ENCODE measurements at regions not wholly inside any gene's neighbourhood (a gene's known extent, or its start where the extent isn't known, plus 50 kb on each side); places are given as distances from the start of the nearest gene placed in this dataset.

GRCh38 chr1:87612956-87613355, 284.3 kb downstream of the LMO4 start:
- TF ChIP-seq EZH2 (IDR thresholded peaks at IDR 0.05; ENCODE audit: borderline replicate concordance, low read length) (no peak), CTCF (IDR thresholded peaks at IDR 0.05; ENCODE audit: low read length) (no peak)
- no peaks in the 10 kb centered on the region for H3K9me3 ChIP-seq (ENCODE audit: low read length)
- H3K4me1 ChIP-seq (ENCODE audit: insufficient read depth, low read length, severe bottlenecking) = no peaks in the 10 kb centered on the region
- no peaks in the 10 kb centered on the region for H3K27me3 ChIP-seq (ENCODE audit: insufficient read depth, low read length)
- no peaks in the 10 kb centered on the region for H3K36me3 ChIP-seq (ENCODE audit: insufficient read depth, low read length)
- H3K79me2 ChIP-seq (ENCODE audit: insufficient read depth, low read length) = no peaks in the 10 kb centered on the region
- no peaks in the 10 kb centered on the region for H3K9me2 ChIP-seq (ENCODE audit: low read depth, low read length)
- H4K20me1 ChIP-seq (ENCODE audit: insufficient read depth, low read length) = no peaks in the 10 kb centered on the region
- H3F3A ChIP-seq (ENCODE audit: insufficient read depth, low read length) = no peaks in the 10 kb centered on the region
- no peak overlapping the region for H3K4me3 ChIP-seq (ENCODE audit: low read depth, low read length, poor library complexity, severe bottlenecking)
- H3K4me2 ChIP-seq (ENCODE audit: low read length) = no peak overlapping the region
- H2AFZ ChIP-seq (ENCODE audit: low read length) = no peak overlapping the region
- no peak overlapping the region for H3K27ac ChIP-seq (ENCODE audit: low read depth, low read length, poor library complexity, severe bottlenecking)
- H3K9ac ChIP-seq (ENCODE audit: low read length) = no peak overlapping the region

GRCh38 chr1:87615491-87615890, 286.8 kb downstream of the LMO4 start:
- no peak overlapping the region for H3K4me2 ChIP-seq (ENCODE audit: low read length)
- H3K27ac ChIP-seq (ENCODE audit: low read depth, low read length, poor library complexity, severe bottlenecking) = no peak overlapping the region
- H3K36me3 ChIP-seq (ENCODE audit: insufficient read depth, low read length) = no peaks in the 10 kb centered on the region
- no peaks in the 10 kb centered on the region for H3K9me2 ChIP-seq (ENCODE audit: low read depth, low read length)
- H2AFZ ChIP-seq (ENCODE audit: low read length) = no peak overlapping the region
- no peaks in the 10 kb centered on the region for H4K20me1 ChIP-seq (ENCODE audit: insufficient read depth, low read length)
- H3K27me3 ChIP-seq (ENCODE audit: insufficient read depth, low read length) = no peaks in the 10 kb centered on the region
- H3K4me1 ChIP-seq (ENCODE audit: insufficient read depth, low read length, severe bottlenecking) = no peaks in the 10 kb centered on the region
- H3K9ac ChIP-seq (ENCODE audit: low read length) = no peak overlapping the region
- 0 out of 2 replicates have a peak, but pooled peaks cover 2% of the 10 kb centered on the region for H3K9me3 ChIP-seq (ENCODE audit: low read length)
- no peaks in the 10 kb centered on the region for H3F3A ChIP-seq (ENCODE audit: insufficient read depth, low read length)
- no peak overlapping the region for H3K4me3 ChIP-seq (ENCODE audit: low read depth, low read length, poor library complexity, severe bottlenecking)
- H3K79me2 ChIP-seq (ENCODE audit: insufficient read depth, low read length) = no peaks in the 10 kb centered on the region
- no peak for TF ChIP-seq EZH2 (IDR thresholded peaks at IDR 0.05; ENCODE audit: borderline replicate concordance, low read length)

- no peaks in the 10 kb centered on the region for H3K4me1 ChIP-seq (ENCODE audit: insufficient read depth, low read length, severe bottlenecking)
- H3K9me3 ChIP-seq (ENCODE audit: low read length) = 0 out of 2 replicates have a peak, but pooled peaks cover 2% of the 10 kb centered on the region
- H3K4me3 ChIP-seq (ENCODE audit: low read depth, low read length, poor library complexity, severe bottlenecking) = no peak overlapping the region
- H3K9ac ChIP-seq (ENCODE audit: low read length) = no peak overlapping the region
- H3F3A ChIP-seq (ENCODE audit: insufficient read depth, low read length) = no peaks in the 10 kb centered on the region
- no peaks in the 10 kb centered on the region for H3K79me2 ChIP-seq (ENCODE audit: insufficient read depth, low read length)
- no peaks in the 10 kb centered on the region for H3K9me2 ChIP-seq (ENCODE audit: low read depth, low read length)
- no peak overlapping the region for H3K4me2 ChIP-seq (ENCODE audit: low read length)
- H3K27me3 ChIP-seq (ENCODE audit: insufficient read depth, low read length) = no peaks in the 10 kb centered on the region
- no peak for TF ChIP-seq CTCF (IDR thresholded peaks at IDR 0.05; ENCODE audit: low read length)
- no peak for TF ChIP-seq EZH2 (IDR thresholded peaks at IDR 0.05; ENCODE audit: borderline replicate concordance, low read length)
- H4K20me1 ChIP-seq (ENCODE audit: insufficient read depth, low read length) = no peaks in the 10 kb centered on the region
- H2AFZ ChIP-seq (ENCODE audit: low read length) = no peak overlapping the region
- no peaks in the 10 kb centered on the region for H3K36me3 ChIP-seq (ENCODE audit: insufficient read depth, low read length)
- H3K27ac ChIP-seq (ENCODE audit: low read depth, low read length, poor library complexity, severe bottlenecking) = no peak overlapping the region
These were observed 287.2 kb downstream of the LMO4 start for GRCh38 chr1:87615901-87616300.

GRCh38 chr1:87620807-87621206, 292.1 kb downstream of the LMO4 start:
- H3K9me2 ChIP-seq (ENCODE audit: low read depth, low read length) = no peaks in the 10 kb centered on the region
- no peak overlapping the region for H3K9ac ChIP-seq (ENCODE audit: low read length)
- H4K20me1 ChIP-seq (ENCODE audit: insufficient read depth, low read length) = no peaks in the 10 kb centered on the region
- no peak overlapping the region for H2AFZ ChIP-seq (ENCODE audit: low read length)
- H3K9me3 ChIP-seq (ENCODE audit: low read length) = 0 out of 2 replicates have a peak, but pooled peaks cover 2% of the 10 kb centered on the region
- no peak overlapping the region for H3K4me3 ChIP-seq (ENCODE audit: low read depth, low read length, poor library complexity, severe bottlenecking)
- no peaks in the 10 kb centered on the region for H3K27me3 ChIP-seq (ENCODE audit: insufficient read depth, low read length)
- no peak for TF ChIP-seq CTCF (IDR thresholded peaks at IDR 0.05; ENCODE audit: low read length)
- no peak for TF ChIP-seq EZH2 (IDR thresholded peaks at IDR 0.05; ENCODE audit: borderline replicate concordance, low read length)
- H3K79me2 ChIP-seq (ENCODE audit: insufficient read depth, low read length) = no peaks in the 10 kb centered on the region
- no peaks in the 10 kb centered on the region for H3K36me3 ChIP-seq (ENCODE audit: insufficient read depth, low read length)
- no peaks in the 10 kb centered on the region for H3K4me1 ChIP-seq (ENCODE audit: insufficient read depth, low read length, severe bottlenecking)
- H3K27ac ChIP-seq (ENCODE audit: low read depth, low read length, poor library complexity, severe bottlenecking) = no peak overlapping the region
- H3F3A ChIP-seq (ENCODE audit: insufficient read depth, low read length) = no peaks in the 10 kb centered on the region
- H3K4me2 ChIP-seq (ENCODE audit: low read length) = no peak overlapping the region

Data from OCI-LY1 (cell line).